ENCODE measurements at regions not wholly inside any gene's neighbourhood (a gene's known extent, or its start where the extent isn't known, plus 50 kb on each side); places are given as distances from the start of the nearest gene placed in this dataset.

DNA sequence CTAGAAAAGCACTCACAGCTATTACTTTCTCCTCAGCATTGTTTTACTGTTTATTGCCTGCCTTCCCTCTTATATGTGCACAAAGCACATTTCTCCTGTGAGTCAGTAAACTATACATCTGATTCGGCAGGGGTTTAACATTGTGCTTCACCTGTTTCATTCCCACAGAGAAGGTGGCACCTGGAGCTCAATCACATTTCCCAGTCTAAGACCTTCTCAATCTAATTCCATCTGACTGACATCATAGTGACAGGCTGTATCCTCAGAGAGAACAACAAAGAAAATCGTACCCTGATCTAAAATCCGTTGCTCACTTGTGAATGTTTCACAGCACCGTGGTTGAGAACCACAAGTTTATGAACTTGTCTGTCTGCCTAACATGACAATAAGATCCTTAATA lies 92.4 kb upstream of the CAST start:
- TF ChIP-seq, protein P1, sequence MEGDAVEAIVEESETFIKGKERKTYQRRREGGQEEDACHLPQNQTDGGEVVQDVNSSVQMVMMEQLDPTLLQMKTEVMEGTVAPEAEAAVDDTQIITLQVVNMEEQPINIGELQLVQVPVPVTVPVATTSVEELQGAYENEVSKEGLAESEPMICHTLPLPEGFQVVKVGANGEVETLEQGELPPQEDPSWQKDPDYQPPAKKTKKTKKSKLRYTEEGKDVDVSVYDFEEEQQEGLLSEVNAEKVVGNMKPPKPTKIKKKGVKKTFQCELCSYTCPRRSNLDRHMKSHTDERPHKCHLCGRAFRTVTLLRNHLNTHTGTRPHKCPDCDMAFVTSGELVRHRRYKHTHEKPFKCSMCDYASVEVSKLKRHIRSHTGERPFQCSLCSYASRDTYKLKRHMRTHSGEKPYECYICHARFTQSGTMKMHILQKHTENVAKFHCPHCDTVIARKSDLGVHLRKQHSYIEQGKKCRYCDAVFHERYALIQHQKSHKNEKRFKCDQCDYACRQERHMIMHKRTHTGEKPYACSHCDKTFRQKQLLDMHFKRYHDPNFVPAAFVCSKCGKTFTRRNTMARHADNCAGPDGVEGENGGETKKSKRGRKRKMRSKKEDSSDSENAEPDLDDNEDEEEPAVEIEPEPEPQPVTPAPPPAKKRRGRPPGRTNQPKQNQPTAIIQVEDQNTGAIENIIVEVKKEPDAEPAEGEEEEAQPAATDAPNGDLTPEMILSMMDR (IDR thresholded peaks at IDR 0.05) = no peak
- intact Hi-C loops (cut with DNase I) = no loop called here

DNA sequence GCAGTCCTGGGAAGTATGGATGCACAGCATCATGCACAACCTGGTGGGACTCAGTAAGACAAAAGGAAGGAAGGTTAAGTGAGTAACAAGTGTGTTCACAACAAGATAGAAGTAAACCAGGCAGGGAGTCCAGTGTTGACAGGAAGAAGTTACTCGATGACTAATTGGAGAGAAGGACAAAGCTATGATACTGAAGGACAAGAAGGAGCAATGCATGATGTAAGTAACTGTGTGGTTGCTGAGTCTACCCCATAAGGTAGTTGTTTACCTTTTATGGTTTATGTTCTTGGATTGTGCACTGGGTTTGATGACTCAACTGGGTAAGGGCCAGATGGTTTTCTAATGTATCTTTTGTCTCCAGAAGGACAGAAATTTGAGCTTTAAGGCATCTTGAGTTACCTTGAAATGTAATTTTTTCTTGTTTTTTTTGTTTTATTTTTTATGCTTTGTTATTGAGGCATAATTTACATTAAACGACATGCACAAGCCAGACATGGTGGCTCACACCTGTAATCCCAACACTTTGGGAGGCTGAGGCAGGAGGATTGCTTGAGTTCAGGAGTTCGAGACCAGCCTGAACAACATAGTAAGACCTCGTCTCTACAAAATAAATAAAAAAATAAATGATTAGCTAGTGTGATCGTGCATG lies 89.2 kb upstream of the CAST start:
- no peak for DNase-seq
- Histone ChIP-seq H3K27ac (no peak overlapping the region), H3K9me3 (no peaks in the 10 kb centered on the region), H3K9ac (ENCODE audit: low read depth in 2 of 2, low read length in 2 of 2) (no peak overlapping the region), H3K4me3 (no peak overlapping the region), H3K36me3 (no peaks in the 10 kb centered on the region), H3K27me3 (no peaks in the 10 kb centered on the region), H3K4me1 (no peaks in the 10 kb centered on the region)
- intact Hi-C loops (cut with DNase I) = no loop called here
- TF ChIP-seq, protein P1 (IDR thresholded peaks at IDR 0.05) = no peak

More for the DNA sequence above, 92.4 kb upstream of the CAST start:
- H3K27ac ChIP-seq = no peak overlapping the region
- no peak overlapping the region for H3K9ac ChIP-seq (ENCODE audit: low read depth in 2 of 2, low read length in 2 of 2)
- no peaks in the 10 kb centered on the region for H3K36me3 ChIP-seq
- DNase-seq = no peak
- no peak overlapping the region for H3K4me3 ChIP-seq
- H3K4me1 ChIP-seq = no peaks in the 10 kb centered on the region
- no peaks in the 10 kb centered on the region for H3K27me3 ChIP-seq
- H3K9me3 ChIP-seq = no peaks in the 10 kb centered on the region

DNA sequence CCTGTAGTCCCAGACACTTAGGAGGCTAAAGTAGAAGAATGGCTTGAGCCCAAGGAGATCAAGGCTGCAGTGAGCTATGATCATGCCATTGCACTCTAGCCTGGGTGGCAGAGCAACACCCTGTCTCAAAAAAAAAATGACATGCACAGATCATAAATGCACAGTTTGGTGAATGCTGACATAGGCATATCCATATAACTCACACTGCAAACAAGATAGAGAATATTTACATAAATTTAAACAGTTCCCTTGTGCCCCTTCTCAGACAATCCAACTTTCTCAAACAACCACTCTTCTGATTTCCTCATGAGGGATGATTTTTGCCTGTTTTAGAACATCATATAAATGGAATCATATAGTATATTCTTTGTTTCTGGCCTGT lies 88.7 kb upstream of the CAST start:
- TF ChIP-seq, protein P1 (IDR thresholded peaks at IDR 0.05) = no peak
- no peak overlapping the region for H3K4me3 ChIP-seq
- H3K36me3 ChIP-seq = no peaks in the 10 kb centered on the region
- H3K9me3 ChIP-seq = no peaks in the 10 kb centered on the region
- no peak for DNase-seq
- no peaks in the 10 kb centered on the region for H3K4me1 ChIP-seq
- no peak overlapping the region for H3K9ac ChIP-seq (ENCODE audit: low read depth in 2 of 2, low read length in 2 of 2)
- intact Hi-C loops (cut with DNase I) = no loop called here
- H3K27me3 ChIP-seq = no peaks in the 10 kb centered on the region
- H3K27ac ChIP-seq = no peak overlapping the region

DNA sequence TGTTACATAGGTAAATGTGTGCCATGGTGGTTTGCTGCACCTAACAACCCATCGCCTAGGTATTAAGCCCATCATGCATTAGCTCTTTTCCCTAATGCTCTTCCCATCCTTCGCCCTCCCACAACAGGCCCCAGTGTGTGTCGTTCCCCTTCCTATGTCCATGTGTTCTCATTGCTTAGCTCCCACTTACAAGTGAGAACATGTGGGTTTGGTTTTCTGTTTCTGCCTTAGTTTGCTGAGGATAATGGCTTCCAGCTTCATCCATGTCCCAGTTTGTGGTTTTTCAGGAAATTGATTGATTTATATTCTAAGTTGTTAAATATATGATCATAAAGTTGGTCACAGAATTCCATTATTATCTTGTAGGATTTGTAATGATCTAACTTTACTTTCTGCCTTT lies 85.3 kb upstream of the CAST start:
- TF ChIP-seq, protein P1 (IDR thresholded peaks at IDR 0.05) = no peak
- no peak for DNase-seq
- H3K27ac ChIP-seq = no peak overlapping the region
- no peaks in the 10 kb centered on the region for H3K27me3 ChIP-seq
- no peaks in the 10 kb centered on the region for H3K9me3 ChIP-seq
- H3K4me3 ChIP-seq = no peak overlapping the region
- intact Hi-C loops (cut with DNase I) = no loop called here
- no peak overlapping the region for H3K9ac ChIP-seq (ENCODE audit: low read depth in 2 of 2, low read length in 2 of 2)
- no peaks in the 10 kb centered on the region for H3K36me3 ChIP-seq
- H3K4me1 ChIP-seq = no peaks in the 10 kb centered on the region

DNA sequence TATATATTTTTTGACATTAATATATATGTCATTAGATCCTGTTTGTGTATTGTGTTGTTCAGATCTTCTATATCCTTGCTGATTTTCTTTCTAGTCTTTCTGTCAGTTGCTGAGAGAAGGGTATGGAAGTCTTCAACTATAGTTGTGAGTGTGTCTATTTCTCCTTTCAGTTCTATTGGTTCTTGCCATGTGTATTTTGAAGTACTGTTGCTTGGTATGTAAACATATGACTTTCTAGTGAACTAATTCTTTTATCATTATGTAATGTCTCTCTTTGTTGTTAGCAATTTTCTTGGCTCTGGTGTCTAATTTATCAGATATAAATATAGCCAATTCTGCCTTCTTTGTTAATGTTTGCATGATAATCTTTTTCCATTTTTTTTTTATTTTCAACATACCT lies 84.3 kb upstream of the CAST start:
- H3K9me3 ChIP-seq = no peaks in the 10 kb centered on the region
- intact Hi-C loops (cut with DNase I) = no loop called here
- no peaks in the 10 kb centered on the region for H3K4me1 ChIP-seq
- no peak overlapping the region for H3K9ac ChIP-seq (ENCODE audit: low read depth in 2 of 2, low read length in 2 of 2)
- TF ChIP-seq, protein P1 (IDR thresholded peaks at IDR 0.05) = no peak
- H3K4me3 ChIP-seq = no peak overlapping the region
- H3K27me3 ChIP-seq = no peaks in the 10 kb centered on the region
- no peaks in the 10 kb centered on the region for H3K36me3 ChIP-seq
- no peak overlapping the region for H3K27ac ChIP-seq
- DNase-seq = no peak
